HG03103 (cell line): ENCODE measurements at regions not wholly inside any gene's neighbourhood (a gene's known extent, or its start where the extent isn't known, plus 50 kb on each side); places are given as distances from the start of the nearest gene placed in this dataset.
"Not testable (repeated sequence)": the region's sequence is repeated elsewhere in the genome, so short reads cannot be mapped to it uniquely, and the experiment has no call there.

Experiments
- ATAC-seq: cut with Tn5 transposase; IDR thresholded peaks from one replicate; pipeline ENCODE4 v1.9.1; 2021; ENCODE audit warnings: low read depth; ENCODE audit not compliant: unreplicated experiment

- ATAC-seq: no peak
Measured at GRCh38 chr3:20527368-20527767, 341.4 kb upstream of the SGO1 start.

GRCh38 chr3:20524328-20524727 is 338.3 kb upstream of the SGO1 start:
- no peak for ATAC-seq

- no peak for ATAC-seq
Measured at GRCh38 chr3:20523293-20523692, 337.3 kb upstream of the SGO1 start.

- ATAC-seq: not testable (repeated sequence)
Measured at GRCh38 chr3:20517316-20517715, 331.3 kb upstream of the SGO1 start.

GRCh38 chr3:20516311-20516710 is 330.3 kb upstream of the SGO1 start:
- ATAC-seq: no peak

GRCh38 chr3:20515834-20516233 is 329.8 kb upstream of the SGO1 start:
- no peak for ATAC-seq

- peak; percentile 95 for ATAC-seq
Measured at GRCh38 chr3:20511863-20512505, 326.0 kb upstream of the SGO1 start.

GRCh38 chr3:20510396-20510795 is 324.4 kb upstream of the SGO1 start:
- ATAC-seq: no peak

GRCh38 chr3:20503394-20504082 is 317.5 kb upstream of the SGO1 start:
- no peak for ATAC-seq

- no peak for ATAC-seq
Measured at GRCh38 chr3:20490996-20491395, 305.0 kb upstream of the SGO1 start.

- no peak for ATAC-seq
Measured at GRCh38 chr3:20488151-20488550, 302.1 kb upstream of the SGO1 start.

- ATAC-seq: no peak
Measured at GRCh38 chr3:20484126-20484525, 298.1 kb upstream of the SGO1 start.

- no peak for ATAC-seq
Measured at GRCh38 chr3:20482350-20482749, 296.3 kb upstream of the SGO1 start.

- ATAC-seq: no peak
Measured at GRCh38 chr3:20480786-20481365, 294.9 kb upstream of the SGO1 start.

GRCh38 chr3:20478436-20478835 is 292.4 kb upstream of the SGO1 start:
- ATAC-seq: no peak

- not testable (repeated sequence) for ATAC-seq
Measured at GRCh38 chr3:20464237-20464636, 278.2 kb upstream of the SGO1 start.

- no peak for ATAC-seq
Measured at GRCh38 chr3:20462723-20463122, 276.7 kb upstream of the SGO1 start.

- ATAC-seq: no peak
Measured at GRCh38 chr3:20462226-20462625, 276.2 kb upstream of the SGO1 start.

GRCh38 chr3:20458994-20459716 is 273.1 kb upstream of the SGO1 start:
- no peak for ATAC-seq

GRCh38 chr3:20456511-20456910 is 270.5 kb upstream of the SGO1 start:
- ATAC-seq: no peak

GRCh38 chr3:20451170-20451569 is 265.2 kb upstream of the SGO1 start:
- ATAC-seq: no peak
